H9 (cell line): ENCODE measurements at regions not wholly inside any gene's neighbourhood (a gene's known extent, or its start where the extent isn't known, plus 50 kb on each side); places are given as distances from the start of the nearest gene placed in this dataset.

Experiments
- DNase-seq: peaks from one replicate; pipeline ENCODE4 v3.0.0-alpha.2; 2017
- H2AFZ ChIP-seq: one replicate; pipeline ENCODE4 v1.6.1; 2013; ENCODE audit warnings: mild to moderate bottlenecking, low read length, control low read depth, moderate library complexity
- H2AK5ac ChIP-seq: 2 replicates; pipeline ENCODE4 v1.6.1; 2013; ENCODE audit warnings: low read length, control low read depth, mixed read lengths; ENCODE audit not compliant: insufficient read length
- H2BK120ac ChIP-seq: one replicate; pipeline ENCODE4 v1.6.1; 2013; ENCODE audit warnings: low read depth, mild to moderate bottlenecking, low read length, control low read depth, inconsistent platforms; ENCODE audit not compliant: poor library complexity, severe bottlenecking
- H2BK12ac ChIP-seq: 2 replicates; pipeline ENCODE4 v1.6.1; 2013; ENCODE audit warnings: low read length, control low read depth, mixed read lengths, low read depth; ENCODE audit not compliant: insufficient read length
- H2BK15ac ChIP-seq: 2 replicates; pipeline ENCODE4 v1.6.1; 2013; ENCODE audit warnings: low read depth, low read length, control low read depth
- H2BK20ac ChIP-seq: one replicate; pipeline ENCODE4 v1.6.1; 2013; ENCODE audit warnings: low read depth, mild to moderate bottlenecking, low read length, control low read depth, inconsistent platforms; ENCODE audit not compliant: poor library complexity, severe bottlenecking
- H2BK5ac ChIP-seq: 2 replicates; pipeline ENCODE4 v1.6.1; 2013; ENCODE audit warnings: low read length, control low read depth, mixed read lengths; ENCODE audit not compliant: insufficient read length
- H3K14ac ChIP-seq: 2 replicates; pipeline ENCODE4 v1.6.1; 2013; ENCODE audit warnings: low read length, control low read depth; ENCODE audit not compliant: insufficient read depth
- H3K18ac ChIP-seq: 2 replicates; pipeline ENCODE4 v1.6.1; 2013; ENCODE audit warnings: low read depth, mild to moderate bottlenecking, mixed read lengths, low read length, control low read depth; ENCODE audit not compliant: insufficient read length
- H3K23ac ChIP-seq: 2 replicates; pipeline ENCODE4 v1.6.1; 2013; ENCODE audit warnings: low read length, control low read depth, mixed read lengths, low read depth; ENCODE audit not compliant: insufficient read length
- H3K23me2 ChIP-seq: 2 replicates; pipeline ENCODE4 v1.6.1; 2013; ENCODE audit warnings: low read depth, mild to moderate bottlenecking, mixed read lengths, low read length, control low read depth; ENCODE audit not compliant: insufficient read length, poor library complexity, severe bottlenecking
- H3K27ac ChIP-seq: 2 replicates; pipeline ENCODE4 v1.5.1; 2013; ENCODE audit warnings: low read length, control low read depth, mixed read lengths, low read depth; ENCODE audit not compliant: insufficient read length
- H3K27me3 ChIP-seq: 2 replicates; pipeline ENCODE4 v1.6.1; 2013; ENCODE audit warnings: low read length, control low read depth, inconsistent platforms; ENCODE audit not compliant: insufficient read depth
- H3K4ac ChIP-seq: 2 replicates; pipeline ENCODE4 v1.6.1; 2013; ENCODE audit warnings: low read depth, mild to moderate bottlenecking, control low read depth, inconsistent platforms, low read length, moderate library complexity
- H3K4me1 ChIP-seq: 2 replicates; pipeline ENCODE4 v1.6.1; 2013; ENCODE audit warnings: low read length, control low read depth, inconsistent platforms; ENCODE audit not compliant: insufficient read depth
- H3K4me2 ChIP-seq: 2 replicates; pipeline ENCODE4 v1.6.1; 2013; ENCODE audit warnings: low read length, control low read depth, mixed read lengths; ENCODE audit not compliant: insufficient read length, insufficient read depth
- H3K56ac ChIP-seq: 2 replicates; pipeline ENCODE4 v1.6.1; 2013; ENCODE audit warnings: low read depth, mild to moderate bottlenecking, mixed read lengths, low read length, control low read depth; ENCODE audit not compliant: insufficient read length
- H3K79me1 ChIP-seq: 2 replicates; pipeline ENCODE4 v1.6.1; 2013; ENCODE audit warnings: low read depth, mild to moderate bottlenecking, moderate library complexity, low read length, control low read depth, inconsistent platforms; ENCODE audit not compliant: insufficient read depth, poor library complexity, severe bottlenecking
- H3K79me2 ChIP-seq: 2 replicates; pipeline ENCODE4 v1.6.1; 2013; ENCODE audit warnings: low read length, control low read depth, inconsistent platforms; ENCODE audit not compliant: insufficient read depth
- H3K9ac ChIP-seq: 2 replicates; pipeline ENCODE4 v1.6.1; 2013; ENCODE audit warnings: low read length, control low read depth, mixed read lengths; ENCODE audit not compliant: insufficient read length; ENCODE audit errors: extremely low read depth
- H3K9me3 ChIP-seq: one replicate; pipeline ENCODE4 v1.6.1; 2013; ENCODE audit warnings: low read depth, low read length, inconsistent platforms; ENCODE audit not compliant: control insufficient read depth
- H3T11ph ChIP-seq: one replicate; pipeline ENCODE4 v1.6.1; 2013; ENCODE audit warnings: mild to moderate bottlenecking, low read length, control low read depth, inconsistent platforms
- H4K20me1 ChIP-seq: one replicate; pipeline ENCODE4 v1.6.1; 2013; ENCODE audit not compliant: control insufficient read depth, insufficient read length, insufficient read depth
- H4K5ac ChIP-seq: 2 replicates; pipeline ENCODE4 v1.6.1; 2013; ENCODE audit warnings: low read depth, mild to moderate bottlenecking, mixed read lengths, low read length, control low read depth; ENCODE audit not compliant: insufficient read length
- H4K8ac ChIP-seq: replicated peaks from 2 replicates; pipeline ENCODE4 v1.6.1; 2013; ENCODE audit warnings: low read length, control low read depth, mixed read lengths, low read depth; ENCODE audit not compliant: insufficient read length
- H4K91ac ChIP-seq: 2 replicates; pipeline ENCODE4 v1.6.1; 2013; ENCODE audit warnings: low read depth, mild to moderate bottlenecking, moderate library complexity, mixed read lengths, low read length, control low read depth; ENCODE audit not compliant: insufficient read length
- H3K27ac Mint-ChIP-seq, 3 experiments: 2 replicates in 2 of 3; 3 replicates in 1 of 3; pipeline ENCODE4 v1.8.0; 2020 to 2021; ENCODE audit warnings: mixed read lengths in 3 of 3, mild to moderate bottlenecking in 1 of 3, moderate library complexity in 1 of 3
- H3K27me3 Mint-ChIP-seq: 2 replicates; pipeline ENCODE4 v1.8.0; 2021; ENCODE audit warnings: low read depth, mild to moderate bottlenecking, moderate library complexity, mixed read lengths
- H3K36me3 Mint-ChIP-seq, 3 experiments: 2 replicates in 2 of 3; 3 replicates in 1 of 3; pipeline ENCODE4 v1.8.0; 2020 to 2021; ENCODE audit warnings: low read depth in 3 of 3, mixed read lengths in 3 of 3; ENCODE audit not compliant: insufficient read depth in 1 of 3
- H3K4me1 Mint-ChIP-seq, 2 experiments: 2 replicates each; pipeline ENCODE4 v1.8.0; 2020; ENCODE audit warnings: mixed read lengths in 2 of 2
- H3K4me3 Mint-ChIP-seq, 2 experiments: 2 replicates in 1 of 2; 3 replicates in 1 of 2; pipeline ENCODE4 v1.8.0; 2020 to 2021; ENCODE audit warnings: mild to moderate bottlenecking in 2 of 2, mixed read lengths in 2 of 2, moderate library complexity in 1 of 2
- H3K9me3 Mint-ChIP-seq, 2 experiments: 2 replicates in 1 of 2; 3 replicates in 1 of 2; pipeline ENCODE4 v1.8.0; 2020; ENCODE audit warnings: mild to moderate bottlenecking in 2 of 2, mixed read lengths in 2 of 2, moderate library complexity in 1 of 2
- WGBS: extraction: QIAGEN DNeasy Blood & Tissue Kit; methylation state at CpG from one replicate; pipeline ENCODE4 v1.1.7; 2013; ENCODE audit warnings: missing lambda C conversion rate, low lambda C conversion rate, mixed read lengths; ENCODE audit not compliant: insufficient read length; ENCODE audit errors: extremely low coverage; 5-methylcytosine and 5-hydroxymethylcytosine counted together
- TF ChIP-seq, protein P1 (sequence below): fragments of 200-600 bp; sonication (generic); conservative IDR thresholded peaks from 3 replicates; pipeline ENCODE4 v1.8.0; 2021; ENCODE audit warnings: antibody characterized with exemption, mild to moderate bottlenecking

DNA sequence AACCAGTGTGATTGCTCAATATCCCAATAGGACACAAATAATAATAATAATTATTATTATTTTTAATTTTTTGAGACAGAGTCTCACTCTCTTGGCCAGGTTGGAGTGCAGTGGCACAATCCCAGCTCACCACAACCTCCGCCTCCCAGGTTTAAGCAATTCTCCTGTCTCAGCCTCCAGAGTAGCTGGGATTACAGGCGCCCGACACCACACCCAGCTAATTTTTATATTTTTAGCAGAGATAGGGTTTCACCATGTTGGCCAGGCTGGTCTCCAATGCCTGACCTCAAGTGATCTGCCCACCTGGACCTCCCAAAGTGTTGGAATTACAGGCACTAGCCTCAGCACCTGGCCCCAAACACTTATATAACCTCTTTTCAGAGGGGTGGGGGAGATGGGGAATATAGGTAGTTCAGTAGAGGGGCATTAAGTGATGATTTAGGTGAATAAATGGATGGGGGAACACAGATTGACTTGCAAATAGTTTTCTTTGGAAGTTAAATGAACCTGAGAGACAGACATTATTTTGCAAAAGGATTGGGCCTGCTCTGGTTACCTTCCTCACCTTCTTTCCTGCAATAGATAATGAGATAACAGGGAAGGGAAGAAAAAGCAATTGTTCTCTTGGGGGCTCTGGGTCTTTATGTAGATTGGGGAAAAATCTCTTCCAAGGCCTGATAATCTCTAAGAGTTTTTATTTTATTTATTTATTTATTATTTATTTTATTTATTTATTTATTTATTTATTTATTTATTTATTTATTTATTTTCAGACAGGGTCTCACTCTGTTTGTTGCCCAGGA lies 57.7 kb downstream of the RESF1 start:
- Histone ChIP-seq H4K8ac (no peak overlapping the region), H3K23me2 (no peaks in the 10 kb centered on the region), H3K14ac (no peak overlapping the region), H2AK5ac (no peak overlapping the region), H3K9ac (no peak overlapping the region), H3T11ph (no peak overlapping the region), H3K4ac (no peak overlapping the region), H4K91ac (no peak overlapping the region), H3K56ac (no peak overlapping the region), H2BK20ac (no peak overlapping the region), H3K27ac (peak overlapping the region; percentile 47), H2BK5ac (no peak overlapping the region), H2BK120ac (no peak overlapping the region), H4K20me1 (no peaks in the 10 kb centered on the region), H4K5ac (no peak overlapping the region), H2BK12ac (no peak overlapping the region), H3K23ac (no peak overlapping the region), H3K79me2 (no peaks in the 10 kb centered on the region), H2BK15ac (no peak overlapping the region), H3K4me2 (peak overlapping the region; percentile 13), H3K27me3 (no peaks in the 10 kb centered on the region), H2AFZ (no peak overlapping the region), H3K4me1 (peaks cover 6% of the 10 kb centered on the region; the same call in 1 of the 2 replicates), H3K18ac (no peak overlapping the region), H3K9me3 (no peaks in the 10 kb centered on the region), H3K79me1 (no peaks in the 10 kb centered on the region)
- Mint-ChIP-seq H3K36me3 (peaks cover 6 to 7% (median 6%) of the 10 kb centered on the region in 3 experiments; a peak in 6 of 7 replicates), H3K4me3 (peak overlapping the region in 1 of 2 experiments; percentile 60; a peak in 2 of 5 replicates), H3K4me1 (peaks cover 42 to 57% of the 10 kb centered on the region in 2 experiments), H3K27ac (peak overlapping the region; percentile 58 to 98 (median 95); a peak in 3 of 7 replicates), H3K9me3 (peaks cover 4 to 10% of the 10 kb centered on the region in 2 experiments), H3K27me3 (no peaks in the 10 kb centered on the region)
- no CpG with 5 or more reads among the region's 3 CpGs for WGBS
- TF ChIP-seq, protein P1, sequence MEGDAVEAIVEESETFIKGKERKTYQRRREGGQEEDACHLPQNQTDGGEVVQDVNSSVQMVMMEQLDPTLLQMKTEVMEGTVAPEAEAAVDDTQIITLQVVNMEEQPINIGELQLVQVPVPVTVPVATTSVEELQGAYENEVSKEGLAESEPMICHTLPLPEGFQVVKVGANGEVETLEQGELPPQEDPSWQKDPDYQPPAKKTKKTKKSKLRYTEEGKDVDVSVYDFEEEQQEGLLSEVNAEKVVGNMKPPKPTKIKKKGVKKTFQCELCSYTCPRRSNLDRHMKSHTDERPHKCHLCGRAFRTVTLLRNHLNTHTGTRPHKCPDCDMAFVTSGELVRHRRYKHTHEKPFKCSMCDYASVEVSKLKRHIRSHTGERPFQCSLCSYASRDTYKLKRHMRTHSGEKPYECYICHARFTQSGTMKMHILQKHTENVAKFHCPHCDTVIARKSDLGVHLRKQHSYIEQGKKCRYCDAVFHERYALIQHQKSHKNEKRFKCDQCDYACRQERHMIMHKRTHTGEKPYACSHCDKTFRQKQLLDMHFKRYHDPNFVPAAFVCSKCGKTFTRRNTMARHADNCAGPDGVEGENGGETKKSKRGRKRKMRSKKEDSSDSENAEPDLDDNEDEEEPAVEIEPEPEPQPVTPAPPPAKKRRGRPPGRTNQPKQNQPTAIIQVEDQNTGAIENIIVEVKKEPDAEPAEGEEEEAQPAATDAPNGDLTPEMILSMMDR: no peak
- DNase-seq: peak; percentile 77
